Mesenchymal stem cell (in vitro differentiated cells and primary cell): ENCODE measurements at regions not wholly inside any gene's neighbourhood (a gene's known extent, or its start where the extent isn't known, plus 50 kb on each side); places are given as distances from the start of the nearest gene placed in this dataset.
A peak's percentile ranks its signal among the peaks of the same experiment; 100 is the strongest.
"Not testable (repeated sequence)": the region's sequence is repeated elsewhere in the genome, so short reads cannot be mapped to it uniquely, and the experiment has no call there.

ENCODE experiments used
- DNase-seq: peaks from one replicate; pipeline ENCODE4 v3.0.0-alpha.2; 2013
- H2AFZ ChIP-seq: one replicate; pipeline ENCODE4 v1.6.1; 2013; ENCODE audit warnings: low read depth, mild to moderate bottlenecking, control low read depth, inconsistent platforms, low read length, moderate library complexity
- H2AK5ac ChIP-seq: 2 replicates; pipeline ENCODE4 v1.6.1; 2013; ENCODE audit warnings: low read length, moderate library complexity, mild to moderate bottlenecking, inconsistent platforms; ENCODE audit not compliant: severe bottlenecking
- H2BK120ac ChIP-seq: one replicate; pipeline ENCODE4 v1.6.1; 2013; ENCODE audit warnings: low read depth, mild to moderate bottlenecking, inconsistent platforms, low read length, moderate library complexity
- H2BK12ac ChIP-seq, 2 experiments: one replicate each; pipeline ENCODE4 v1.6.1; 2013; ENCODE audit warnings: inconsistent platforms in 2 of 2, low read length in 2 of 2, mild to moderate bottlenecking in 2 of 2, moderate library complexity in 2 of 2, control low read depth in 1 of 2
- H2BK15ac ChIP-seq: one replicate; pipeline ENCODE4 v1.6.1; 2013; ENCODE audit warnings: mild to moderate bottlenecking, low read depth, inconsistent platforms; ENCODE audit not compliant: poor library complexity, severe bottlenecking
- H2BK5ac ChIP-seq: 2 replicates; pipeline ENCODE4 v1.6.1; 2013; ENCODE audit warnings: low read depth, mild to moderate bottlenecking, low read length, control low read depth, inconsistent platforms; ENCODE audit not compliant: poor library complexity, severe bottlenecking
- H3K14ac ChIP-seq, 2 experiments: one replicate each; pipeline ENCODE4 v1.6.1; 2013; ENCODE audit warnings: inconsistent platforms in 2 of 2, low read length in 2 of 2, control low read depth in 1 of 2, mild to moderate bottlenecking in 1 of 2, moderate library complexity in 1 of 2
- H3K18ac ChIP-seq, 2 experiments: one replicate each; pipeline ENCODE4 v1.6.1; 2013; ENCODE audit warnings: inconsistent platforms in 2 of 2, low read length in 2 of 2, control low read depth in 1 of 2, low read depth in 1 of 2, mild to moderate bottlenecking in 1 of 2
- H3K23ac ChIP-seq, 2 experiments: one replicate each; pipeline ENCODE4 v1.6.1; 2013; ENCODE audit warnings: inconsistent platforms in 2 of 2, low read length in 2 of 2, mild to moderate bottlenecking in 2 of 2, moderate library complexity in 2 of 2, control low read depth in 1 of 2
- H3K27ac ChIP-seq: 2 replicates; pipeline ENCODE4 v1.5.1; 2013; ENCODE audit warnings: mild to moderate bottlenecking, moderate library complexity, low read length, control low read depth, inconsistent platforms; ENCODE audit not compliant: poor library complexity, severe bottlenecking
- H3K27me3 ChIP-seq, 2 experiments: 2 replicates each; pipeline versions ENCODE4 v1.6.1 to v1.7.0; 2013; ENCODE audit warnings: low read length in 2 of 2, mild to moderate bottlenecking in 2 of 2, moderate library complexity in 2 of 2, control low read depth in 1 of 2, inconsistent platforms in 1 of 2; ENCODE audit not compliant: control insufficient read depth in 1 of 2, insufficient read depth in 1 of 2
- H3K36me3 ChIP-seq, 2 experiments: 2 replicates each; pipeline versions ENCODE4 v1.6.1 to v1.7.0; 2013; ENCODE audit warnings: low read length in 2 of 2, control low read depth in 1 of 2, inconsistent platforms in 1 of 2, low read depth in 1 of 2, mild to moderate bottlenecking in 1 of 2; ENCODE audit not compliant: insufficient read depth in 2 of 2, control insufficient read depth in 1 of 2
- H3K4ac ChIP-seq, 2 experiments: one replicate each; pipeline ENCODE4 v1.6.1; 2013; ENCODE audit warnings: inconsistent platforms in 2 of 2, low read length in 2 of 2, mild to moderate bottlenecking in 2 of 2, moderate library complexity in 2 of 2, control low read depth in 1 of 2, low read depth in 1 of 2
- H3K4me1 ChIP-seq: 2 replicates; pipeline ENCODE4 v1.6.1; 2013; ENCODE audit warnings: low read depth, low read length, control low read depth; ENCODE audit not compliant: control insufficient read depth, insufficient read depth
- H3K4me2 ChIP-seq: 2 replicates; pipeline ENCODE4 v1.6.1; 2013; ENCODE audit warnings: low read length, mild to moderate bottlenecking, inconsistent platforms; ENCODE audit not compliant: poor library complexity, severe bottlenecking
- H3K4me3 ChIP-seq, 2 experiments: 2 replicates each; pipeline versions ENCODE4 v1.5.1 to v1.7.0; 2013; ENCODE audit warnings: low read length in 2 of 2, mild to moderate bottlenecking in 2 of 2, control low read depth in 1 of 2, low read depth in 1 of 2; ENCODE audit not compliant: insufficient read depth in 1 of 2
- H3K79me1 ChIP-seq: replicated peaks from 2 replicates; pipeline ENCODE4 v1.6.1; 2013; ENCODE audit warnings: mild to moderate bottlenecking, control low read depth, low read length, inconsistent platforms; ENCODE audit not compliant: poor library complexity, severe bottlenecking
- H3K9ac ChIP-seq: 2 replicates; pipeline ENCODE4 v1.7.0; 2013; ENCODE audit warnings: mild to moderate bottlenecking, low read length, moderate library complexity
- H3K9me3 ChIP-seq: 2 replicates; pipeline ENCODE4 v1.7.0; 2013; ENCODE audit warnings: mild to moderate bottlenecking, low read length; ENCODE audit not compliant: control insufficient read depth
- H4K8ac ChIP-seq: one replicate; pipeline ENCODE4 v1.6.1; 2013; ENCODE audit warnings: inconsistent platforms, mild to moderate bottlenecking, low read length, moderate library complexity
- H4K91ac ChIP-seq: one replicate; pipeline ENCODE4 v1.6.1; 2013; ENCODE audit warnings: mild to moderate bottlenecking, low read length, inconsistent platforms
- WGBS: methylation state at CpG from one replicate; pipeline ENCODE4 v1.1.7; 2013; ENCODE audit warnings: mixed read lengths; 5-methylcytosine and 5-hydroxymethylcytosine counted together

GRCh38 chr17:13888056-13888609 lies 181.2 kb upstream of the COX10 start:
- Histone ChIP-seq H2BK5ac (no peak overlapping the region), H3K36me3 (no peaks in the 10 kb centered on the region), H3K18ac (no peak overlapping the region), H2BK15ac (no peak overlapping the region), H3K4ac (no peak overlapping the region), H3K4me2 (no peak overlapping the region), H3K9ac (no peak overlapping the region), H4K91ac (no peak overlapping the region), H2AK5ac (no peak overlapping the region), H2AFZ (no peak overlapping the region), H3K27ac (no peak overlapping the region), H2BK12ac (no peak overlapping the region), H3K79me1 (no peaks in the 10 kb centered on the region), H2BK120ac (no peak overlapping the region), H3K23ac (no peak overlapping the region), H3K14ac (no peak overlapping the region), H3K9me3 (no peaks in the 10 kb centered on the region), H3K4me3 (no peak overlapping the region), H3K4me1 (no peaks in the 10 kb centered on the region), H4K8ac (no peak overlapping the region), H3K27me3 (no peaks in the 10 kb centered on the region)
- 88% methylated on average over 7 of the region's 7 CpGs for WGBS
- peak; percentile 34 for DNase-seq

DNA sequence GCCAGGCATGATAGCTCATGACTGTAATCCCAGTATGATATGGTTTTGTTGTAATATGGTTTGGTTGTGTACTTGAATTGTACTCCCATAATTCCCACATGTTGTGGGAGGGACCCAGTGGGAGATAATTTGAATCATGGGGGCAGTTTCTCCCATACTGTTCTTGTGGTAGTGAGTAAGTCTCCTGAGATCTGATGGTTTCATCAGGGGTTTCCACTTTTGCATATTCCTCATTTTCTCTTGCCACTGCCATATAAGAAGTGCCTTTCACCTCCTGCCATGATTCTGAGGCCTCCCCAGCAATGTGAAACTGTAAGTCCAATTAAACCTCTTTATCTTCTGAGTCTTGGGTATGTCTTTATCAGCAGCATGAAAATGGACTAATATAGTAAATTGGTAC lies 160.3 kb upstream of the COX10 start:
- H3K79me1 ChIP-seq, H3K9me3 ChIP-seq, H3K4me3 ChIP-seq, H2AFZ ChIP-seq, H4K91ac ChIP-seq, H3K14ac ChIP-seq, H2BK5ac ChIP-seq, H3K4me1 ChIP-seq, DNase-seq, H3K27me3 ChIP-seq, H2BK15ac ChIP-seq, H3K4me2 ChIP-seq, H3K9ac ChIP-seq, H3K36me3 ChIP-seq, H2AK5ac ChIP-seq, H2BK120ac ChIP-seq, H4K8ac ChIP-seq, H3K4ac ChIP-seq, H3K23ac ChIP-seq, H2BK12ac ChIP-seq, H3K18ac ChIP-seq, H3K27ac ChIP-seq: not testable (repeated sequence)

- WGBS, result 93% methylated on average over 10 of the region's 11 CpGs
- no peak for DNase-seq
These were observed 159.3 kb upstream of the COX10 start for GRCh38 chr17:13909901-13910519.

GRCh38 chr17:13917634-13918033 lies 151.7 kb upstream of the COX10 start:
- no peak overlapping the region for H3K4me2 ChIP-seq
- no peak overlapping the region for H2BK15ac ChIP-seq
- H3K9me3 ChIP-seq, result no peaks in the 10 kb centered on the region
- H3K9ac ChIP-seq, result no peak overlapping the region
- H3K27ac ChIP-seq, result no peak overlapping the region
- H2BK120ac ChIP-seq, result no peak overlapping the region
- DNase-seq, result no peak
- no peak overlapping the region for H3K23ac ChIP-seq
- H3K36me3 ChIP-seq, result no peaks in the 10 kb centered on the region
- H2AK5ac ChIP-seq, result no peak overlapping the region
- H3K4me3 ChIP-seq, result no peak overlapping the region
- H3K4me1 ChIP-seq, result no peaks in the 10 kb centered on the region
- H2BK5ac ChIP-seq, result no peak overlapping the region
- no peak overlapping the region for H4K8ac ChIP-seq
- no peak overlapping the region for H4K91ac ChIP-seq
- no peak overlapping the region for H2AFZ ChIP-seq
- H3K79me1 ChIP-seq, result no peaks in the 10 kb centered on the region
- no peak overlapping the region for H3K4ac ChIP-seq
- no peak overlapping the region for H2BK12ac ChIP-seq
- no peaks in the 10 kb centered on the region for H3K27me3 ChIP-seq
- H3K18ac ChIP-seq, result no peak overlapping the region
- no peak overlapping the region for H3K14ac ChIP-seq

More at GRCh38 chr17:13909901-13910519, 159.3 kb upstream of the COX10 start:
- no peak overlapping the region for H3K23ac ChIP-seq
- no peaks in the 10 kb centered on the region for H3K9me3 ChIP-seq
- H2BK5ac ChIP-seq, result no peak overlapping the region
- H3K4ac ChIP-seq, result no peak overlapping the region
- H3K4me2 ChIP-seq, result no peak overlapping the region
- H4K8ac ChIP-seq, result no peak overlapping the region
- H3K4me1 ChIP-seq, result no peaks in the 10 kb centered on the region
- no peak overlapping the region for H3K18ac ChIP-seq
- H3K4me3 ChIP-seq, result no peak overlapping the region
- H3K9ac ChIP-seq, result no peak overlapping the region
- no peak overlapping the region for H2BK15ac ChIP-seq
- no peaks in the 10 kb centered on the region for H3K79me1 ChIP-seq
- H2AK5ac ChIP-seq, result no peak overlapping the region
- no peak overlapping the region for H2BK120ac ChIP-seq
- no peaks in the 10 kb centered on the region for H3K27me3 ChIP-seq
- no peak overlapping the region for H2BK12ac ChIP-seq
- H3K36me3 ChIP-seq, result no peaks in the 10 kb centered on the region
- H3K27ac ChIP-seq, result no peak overlapping the region
- H4K91ac ChIP-seq, result no peak overlapping the region
- H3K14ac ChIP-seq, result no peak overlapping the region
- no peak overlapping the region for H2AFZ ChIP-seq
